Cardiac muscle cell (in vitro differentiated cells and primary cell): ENCODE measurements at regions not wholly inside any gene's neighbourhood (a gene's known extent, or its start where the extent isn't known, plus 50 kb on each side); places are given as distances from the start of the nearest gene placed in this dataset.

Source experiments
- DNase-seq, 2 donors: peaks; one replicate each; pipeline versions ENCODE4 v3.0.0 to v3.0.0-alpha.2; 2010 to 2017; ENCODE audit warnings: low read depth in 1 of 2, low spot score in 1 of 2
- H3K27ac ChIP-seq: fragments of 200-600 bp; sonication (generic); 2 replicates; pipeline ENCODE4 v1.5.1; 2016
- H3K27me3 ChIP-seq: fragments of 200-600 bp; sonication (generic); 2 replicates; pipeline ENCODE4 v1.6.0; 2016; ENCODE audit warnings: control low read depth
- H3K36me3 ChIP-seq: fragments of 200-600 bp; sonication (generic); 2 replicates; pipeline ENCODE4 v1.5.1; 2016; ENCODE audit warnings: control low read depth
- H3K4me1 ChIP-seq: fragments of 200-600 bp; sonication (generic); 2 replicates; pipeline ENCODE4 v1.8.1; 2017; ENCODE audit warnings: low read depth, mild to moderate bottlenecking, mixed run types
- H3K4me3 ChIP-seq: fragments of 200-600 bp; sonication (generic); 2 replicates; pipeline ENCODE4 v1.5.1; 2016; ENCODE audit warnings: mild to moderate bottlenecking
- H3K9me3 ChIP-seq: fragments of 200-600 bp; sonication (generic); 2 replicates; pipeline ENCODE4 v1.5.1; 2017; ENCODE audit warnings: low read depth, mild to moderate bottlenecking, control low read depth
- CTCF ChIP-seq: IDR thresholded peaks from 2 replicates; pipeline ENCODE4 v1.5.1; 2012; ENCODE audit warnings: low read depth, mild to moderate bottlenecking, low read length

GRCh38 chr18:77487951-77488740 lies 238.5 kb downstream of the GALR1 start:
- no peaks in the 10 kb centered on the region for H3K9me3 ChIP-seq
- no peak overlapping the region for H3K27ac ChIP-seq
- H3K27me3 ChIP-seq: no peaks in the 10 kb centered on the region
- no peak for DNase-seq
- no peaks in the 10 kb centered on the region for H3K36me3 ChIP-seq
- no peaks in the 10 kb centered on the region for H3K4me1 ChIP-seq
- no peak overlapping the region for H3K4me3 ChIP-seq
- TF ChIP-seq CTCF: no peak

DNA sequence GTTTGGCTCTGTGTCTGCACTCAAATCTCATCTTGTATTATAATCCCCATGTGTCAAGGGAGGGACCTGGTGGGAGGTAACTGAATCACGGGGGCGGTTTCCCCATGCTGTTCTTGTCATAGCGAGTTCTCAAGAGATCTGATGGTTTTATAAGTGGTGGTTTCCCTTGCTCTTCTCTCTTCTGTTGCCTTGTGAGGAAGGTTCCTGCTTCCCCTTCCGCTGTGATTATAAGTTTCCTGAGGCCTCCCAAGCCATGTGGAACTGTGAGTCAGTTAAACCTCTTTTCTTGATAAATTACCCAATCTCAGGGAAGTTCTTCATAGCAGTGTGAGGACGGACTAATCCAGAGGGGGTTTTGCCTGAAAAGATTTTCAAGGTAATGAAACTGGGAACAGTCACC lies 245.4 kb downstream of the GALR1 start:
- DNase-seq: no peak
- H3K27me3 ChIP-seq: no peaks in the 10 kb centered on the region
- H3K36me3 ChIP-seq: no peaks in the 10 kb centered on the region
- no peak overlapping the region for H3K27ac ChIP-seq
- no peaks in the 10 kb centered on the region for H3K9me3 ChIP-seq
- no peaks in the 10 kb centered on the region for H3K4me1 ChIP-seq
- H3K4me3 ChIP-seq: no peak overlapping the region
- TF ChIP-seq CTCF: no peak

- Histone ChIP-seq H3K27me3 (no peaks in the 10 kb centered on the region), H3K36me3 (no peaks in the 10 kb centered on the region), H3K9me3 (no peaks in the 10 kb centered on the region), H3K4me3 (no peak overlapping the region), H3K4me1 (no peaks in the 10 kb centered on the region), H3K27ac (no peak overlapping the region)
- TF ChIP-seq CTCF: no peak
- DNase-seq: no peak
Observed at GRCh38 chr18:77495982-77496690, 246.5 kb downstream of the GALR1 start.

GRCh38 chr18:77501266-77501665 lies 251.6 kb downstream of the GALR1 start:
- H3K4me3 ChIP-seq: no peak overlapping the region
- no peak for TF ChIP-seq CTCF
- no peaks in the 10 kb centered on the region for H3K9me3 ChIP-seq
- DNase-seq: no peak
- no peaks in the 10 kb centered on the region for H3K27me3 ChIP-seq
- H3K4me1 ChIP-seq: no peaks in the 10 kb centered on the region
- no peak overlapping the region for H3K27ac ChIP-seq
- no peaks in the 10 kb centered on the region for H3K36me3 ChIP-seq

- Histone ChIP-seq H3K9me3 (no peaks in the 10 kb centered on the region), H3K4me1 (no peaks in the 10 kb centered on the region), H3K27ac (no peak overlapping the region), H3K27me3 (no peaks in the 10 kb centered on the region), H3K4me3 (no peak overlapping the region), H3K36me3 (no peaks in the 10 kb centered on the region)
- TF ChIP-seq CTCF: no peak
- DNase-seq: no peak
Observed at GRCh38 chr18:77505499-77505898, 255.9 kb downstream of the GALR1 start.
